K562 (cell line): ENCODE measurements at regions not wholly inside any gene's neighbourhood (a gene's known extent, or its start where the extent isn't known, plus 50 kb on each side); places are given as distances from the start of the nearest gene placed in this dataset.

ENCODE experiments used
- ATAC-seq: fragments of 200-7000 bp; cut with Tn5 transposase; 3 replicates; pipeline ENCODE4 v1.9.1; 2020; ENCODE audit warnings: moderate library complexity
- BruUV-seq: library from RNA; stranded (reverse); fragments of 400-500 nt; replicated peaks from 2 replicates; lab custom pipeline; 2021; lab: Mats Ljungman, UMichigan
- CTCF ChIA-PET: fragments of 300-600 bp; formaldehyde crosslinking; extraction: SDS; loops from one replicate; lab custom pipeline; 2021; ENCODE audit warnings: low intra/inter-chr PET ratio; lab: Yijun Ruan, JAX
- POLR2A ChIA-PET: fragments of 300-600, 350-650 bp; sonication (Branson Sonifier 250); formaldehyde crosslinking; extraction: SDS; loops from one replicate; lab custom pipeline; 2021; ENCODE audit warnings: antibody characterized with exemption, inconsistent platforms; lab: Yijun Ruan, JAX
- DNase-seq, 4 experiments: peaks; one replicate each; pipeline versions ENCODE4 v3.0.0 to v3.0.0-alpha.2; 2011 to 2018; ENCODE audit warnings: low spot score in 3 of 4, mixed read lengths in 3 of 4; ENCODE audit errors: extremely low read depth in 1 of 4
- FAIRE-seq: peaks from 2 replicates; lab custom pipeline; 2011; peaks lifted over from hg19 to GRCh38; lab: Jason Lieb, UNC
- H2AFZ ChIP-seq: 2 replicates; pipeline ENCODE4 v1.6.0; 2011; ENCODE audit warnings: low read depth, low read length, control low read depth, inconsistent platforms
- H3K27ac ChIP-seq: fragments of 200-600 bp; 3 replicates; pipeline ENCODE4 v1.8.0; 2011; ENCODE audit warnings: low read depth, mild to moderate bottlenecking, control low read depth, inconsistent platforms, low read length, moderate library complexity, mixed read lengths; ENCODE audit errors: extremely low read depth
- H3K27me3 ChIP-seq, 2 experiments: fragments of 300-600 bp in 1 of 2; 2 replicates in 1 of 2; 3 replicates in 1 of 2; pipeline versions ENCODE4 v1.6.0 to v1.8.0; 2011; ENCODE audit warnings: inconsistent platforms in 2 of 2, low read length in 2 of 2, mild to moderate bottlenecking in 1 of 2, mixed read lengths in 1 of 2, moderate library complexity in 1 of 2; ENCODE audit not compliant: control insufficient read depth in 2 of 2, insufficient read depth in 2 of 2
- H3K36me3 ChIP-seq: fragments of 300-600 bp; 3 replicates; pipeline ENCODE4 v1.8.0; 2011; ENCODE audit warnings: mild to moderate bottlenecking, low read length, inconsistent platforms; ENCODE audit not compliant: control insufficient read depth, insufficient read depth
- H3K4me1 ChIP-seq, 2 experiments: fragments of 200-600 bp in 1 of 2; replicated peaks in 1 of 2; 2 replicates in 1 of 2; 3 replicates in 1 of 2; pipeline versions ENCODE4 v1.5.1 to v1.8.0; 2011; ENCODE audit warnings: inconsistent platforms in 2 of 2, low read length in 2 of 2, mild to moderate bottlenecking in 1 of 2, mixed read lengths in 1 of 2, moderate library complexity in 1 of 2; ENCODE audit not compliant: control insufficient read depth in 2 of 2, insufficient read depth in 2 of 2
- H3K4me2 ChIP-seq: 2 replicates; pipeline ENCODE4 v1.6.1; 2011; ENCODE audit warnings: low read length, control low read depth, inconsistent platforms, mixed read lengths; ENCODE audit not compliant: insufficient read depth
- H3K4me3 ChIP-seq: fragments of 200-600 bp; sonication (generic), shearing (Covaris generic); 2 replicates; pipeline ENCODE4 v1.5.1; 2016; ENCODE audit warnings: control low read depth, inconsistent platforms
- H3K79me2 ChIP-seq: fragments of 200-600 bp; 3 replicates; pipeline ENCODE4 v1.8.0; 2011; ENCODE audit warnings: low read length, inconsistent platforms; ENCODE audit not compliant: control insufficient read depth, insufficient read depth
- H3K9ac ChIP-seq, 2 experiments: 2 replicates each; pipeline versions ENCODE4 v1.6.0 to v1.6.1; 2011; ENCODE audit warnings: low read depth in 2 of 2, low read length in 2 of 2, control low read depth in 1 of 2, inconsistent platforms in 1 of 2, mild to moderate bottlenecking in 1 of 2, mixed read lengths in 1 of 2; ENCODE audit not compliant: insufficient read depth in 1 of 2
- H3K9me1 ChIP-seq: one replicate; pipeline ENCODE4 v1.6.0; 2011; ENCODE audit warnings: inconsistent platforms, mild to moderate bottlenecking, low read length, moderate library complexity; ENCODE audit not compliant: control insufficient read depth, insufficient read depth
- H3K9me3 ChIP-seq: replicated peaks from 2 replicates; pipeline ENCODE4 v1.5.1; 2011; ENCODE audit warnings: low read depth, low read length, inconsistent platforms; ENCODE audit not compliant: control insufficient read depth, insufficient read depth
- H4K20me1 ChIP-seq: replicated peaks from 2 replicates; pipeline ENCODE4 v1.6.1; 2011; ENCODE audit warnings: low read length, inconsistent platforms, mixed read lengths; ENCODE audit not compliant: control insufficient read depth, insufficient read depth
- CBX3 ChIP-seq, 2 experiments: IDR thresholded peaks; 1 replicate in 1 of 2; 2 replicates in 1 of 2; pipeline ENCODE4 v1.6.1; 2012; ENCODE audit warnings: inconsistent platforms in 2 of 2, low read length in 2 of 2, borderline replicate concordance in 1 of 2, control low read depth in 1 of 2
- CREM ChIP-seq: IDR thresholded peaks from 2 replicates; pipeline ENCODE4 v1.6.1; 2014; ENCODE audit warnings: antibody characterized with exemption, low read depth
- ETV1 ChIP-seq: fragments of 450-650 bp; conservative IDR thresholded peaks from 2 replicates; pipeline ENCODE4 v1.6.1; 2016; ENCODE audit warnings: missing genetic modification characterization, control low read depth, low read depth, missing compliant biosample characterization
- FOSL1 ChIP-seq: fragments of 200-800 bp; sonication (Bioruptor generic); conservative IDR thresholded peaks from 2 replicates; pipeline ENCODE4 v1.6.1; 2016; ENCODE audit warnings: missing genetic modification characterization, missing compliant biosample characterization
- JUND ChIP-seq, 2 experiments: IDR thresholded peaks; 2 replicates in 1 of 2; 3 replicates in 1 of 2; pipeline ENCODE4 v1.6.1; 2011; ENCODE audit warnings: borderline replicate concordance in 2 of 2, low read depth in 2 of 2, low read length in 2 of 2, improper control_type of control experiment in 1 of 2, missing biosample characterization in 1 of 2, missing genetic modification characterization in 1 of 2, missing genetic modification reagents in 1 of 2
- MAZ ChIP-seq, 2 experiments: fragments of 450-650 bp in 1 of 2; sonication (generic) in 1 of 2; formaldehyde crosslinking; IDR thresholded peaks in 1 of 2; conservative IDR thresholded peaks in 1 of 2; 2 replicates each; pipeline versions ENCODE4 v1.4.0 to v1.5.0; 2020; ENCODE audit warnings: mild to moderate bottlenecking in 1 of 2, missing genetic modification reagents in 1 of 2
- MEIS2 ChIP-seq: fragments of 450-650 bp; IDR thresholded peaks from 2 replicates; pipeline ENCODE4 v1.6.1; 2014; ENCODE audit warnings: mild to moderate bottlenecking; ENCODE audit not compliant: partially characterized antibody
- MIER1 ChIP-seq: fragments of 450-650 bp; IDR thresholded peaks from 2 replicates; pipeline ENCODE4 v1.6.1; 2016; ENCODE audit warnings: antibody characterized with exemption, mild to moderate bottlenecking, low read depth
- NCOA1 ChIP-seq: fragments of 450-650 bp; IDR thresholded peaks from 2 replicates; pipeline ENCODE4 v1.6.1; 2016; ENCODE audit warnings: low read depth
- VEZF1 ChIP-seq: fragments of 200-800 bp; sonication (Bioruptor generic); IDR thresholded peaks from 2 replicates; pipeline ENCODE4 v1.6.1; 2017; ENCODE audit warnings: missing genetic modification characterization, missing compliant biosample characterization
- ZNF224 ChIP-seq: sonication (generic); formaldehyde crosslinking; IDR thresholded peaks from 2 replicates; pipeline ENCODE4 v1.8.0; 2022; ENCODE audit warnings: mild to moderate bottlenecking, missing genetic modification reagents
- ZNF263 ChIP-seq: sonication (generic); formaldehyde crosslinking; IDR thresholded peaks from 2 replicates; pipeline ENCODE4 v1.8.0; 2022; ENCODE audit warnings: mild to moderate bottlenecking, missing genetic modification reagents, borderline replicate concordance
- ZNF589 ChIP-seq: fragments of 200-800 bp; sonication (Bioruptor generic); IDR thresholded peaks from 2 replicates; pipeline ENCODE4 v1.6.1; 2016; ENCODE audit warnings: low read depth, missing genetic modification characterization, missing compliant biosample characterization
- WGBS: fragments of 100-300 bp; shearing (Covaris generic); methylation state at CpG from one replicate; pipeline ENCODE4 v1.1.6; 2016; ENCODE audit warnings: low coverage, mixed read lengths; ENCODE audit not compliant: insufficient coverage; ENCODE audit errors: missing lambda C conversion rate; 5-methylcytosine and 5-hydroxymethylcytosine counted together
- in situ Hi-C: fragments of 300-500 bp; cut with MboI; formaldehyde crosslinking; loops from 4 replicates; pipeline ENCODE4 v1.15.0; 2018; ENCODE audit warnings: inconsistent platforms, mixed read lengths
- intact Hi-C: fragments of 100-400 bp; cut with micrococcal nuclease; formaldehyde crosslinking; loops from 2 replicates; pipeline ENCODE4 v1.14.2; 2022
- TF ChIP-seq, protein P1 (sequence below): fragments of 450-650 bp; IDR thresholded peaks from 2 replicates; pipeline ENCODE4 v1.6.1; 2016
- TF ChIP-seq, protein P2 (sequence below), 2 experiments: IDR thresholded peaks; 2 replicates each; pipeline ENCODE4 v1.6.1; 2012; ENCODE audit warnings: improper control_type of control experiment in 2 of 2, low read depth in 2 of 2, low read length in 2 of 2, borderline replicate concordance in 1 of 2

DNA sequence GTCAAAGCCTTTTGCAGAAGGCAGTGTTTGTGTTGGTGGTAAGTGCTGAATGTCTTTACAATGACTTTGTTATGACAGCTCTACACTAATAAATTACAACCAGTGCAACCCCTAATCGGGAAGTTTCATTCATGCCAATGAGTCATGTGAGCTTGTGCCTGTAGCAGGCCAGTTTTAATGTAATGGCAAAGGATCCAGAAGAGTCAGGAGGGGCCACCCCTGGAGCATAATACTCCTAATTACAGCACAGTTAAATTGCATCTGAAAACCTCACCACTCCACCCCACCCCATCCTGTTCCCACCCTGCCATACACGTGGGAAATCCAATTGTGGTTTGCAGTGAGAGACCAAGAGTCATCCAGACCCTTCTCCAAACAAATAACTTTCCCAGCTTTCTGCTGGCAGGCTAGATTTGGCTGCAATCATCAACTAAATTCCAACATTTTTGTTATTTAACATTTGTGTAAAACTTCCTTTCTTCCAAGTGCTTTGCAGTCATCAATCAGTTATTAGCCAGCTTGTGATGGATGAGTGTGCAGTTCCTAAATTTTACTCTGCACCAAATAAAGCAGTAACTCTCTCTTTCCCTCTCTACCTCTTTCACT lies 277.3 kb upstream of the FAT3 start:
- in situ Hi-C loops: no loop called here
- ATAC-seq: no peak
- TF ChIP-seq MIER1 (no peak), ETV1 (tag) (no peak), ZNF589 (CRISPR knock-in tag) (0 out of 2 replicates have a peak, but pooled peaks have one; percentile 6), FOSL1 (tag) (peak; percentile 62), ZNF263 (CRISPR knock-in tag) (no peak), CBX3 (IDR thresholded peaks at IDR 0.05; ENCODE audit: borderline replicate concordance in 1 of 2, low read length in 2 of 2) (no peak), VEZF1 (peak; percentile 59), ZNF224 (no peak), MEIS2 (peak; percentile 76), JUND (IDR thresholded peaks at IDR 0.05; ENCODE audit: borderline replicate concordance, low read depth, low read length) (peak; percentile 28; the same call in 1 of the 2 replicates), JUND (tag; IDR thresholded peaks at IDR 0.05; ENCODE audit: borderline replicate concordance, low read depth, low read length) (no peak), MAZ (CRISPR knock-in tag; conservative IDR thresholded peaks at IDR 0.05 in 1 of 2, IDR thresholded peaks at IDR 0.05 in 1 of 2) (no peak), NCOA1 (no peak), CREM (no peak)
- TF ChIP-seq, protein P1, sequence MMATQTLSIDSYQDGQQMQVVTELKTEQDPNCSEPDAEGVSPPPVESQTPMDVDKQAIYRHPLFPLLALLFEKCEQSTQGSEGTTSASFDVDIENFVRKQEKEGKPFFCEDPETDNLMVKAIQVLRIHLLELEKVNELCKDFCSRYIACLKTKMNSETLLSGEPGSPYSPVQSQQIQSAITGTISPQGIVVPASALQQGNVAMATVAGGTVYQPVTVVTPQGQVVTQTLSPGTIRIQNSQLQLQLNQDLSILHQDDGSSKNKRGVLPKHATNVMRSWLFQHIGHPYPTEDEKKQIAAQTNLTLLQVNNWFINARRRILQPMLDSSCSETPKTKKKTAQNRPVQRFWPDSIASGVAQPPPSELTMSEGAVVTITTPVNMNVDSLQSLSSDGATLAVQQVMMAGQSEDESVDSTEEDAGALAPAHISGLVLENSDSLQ: peak; percentile 43; the same call in 1 of the 2 replicates
- TF ChIP-seq, protein P2, sequence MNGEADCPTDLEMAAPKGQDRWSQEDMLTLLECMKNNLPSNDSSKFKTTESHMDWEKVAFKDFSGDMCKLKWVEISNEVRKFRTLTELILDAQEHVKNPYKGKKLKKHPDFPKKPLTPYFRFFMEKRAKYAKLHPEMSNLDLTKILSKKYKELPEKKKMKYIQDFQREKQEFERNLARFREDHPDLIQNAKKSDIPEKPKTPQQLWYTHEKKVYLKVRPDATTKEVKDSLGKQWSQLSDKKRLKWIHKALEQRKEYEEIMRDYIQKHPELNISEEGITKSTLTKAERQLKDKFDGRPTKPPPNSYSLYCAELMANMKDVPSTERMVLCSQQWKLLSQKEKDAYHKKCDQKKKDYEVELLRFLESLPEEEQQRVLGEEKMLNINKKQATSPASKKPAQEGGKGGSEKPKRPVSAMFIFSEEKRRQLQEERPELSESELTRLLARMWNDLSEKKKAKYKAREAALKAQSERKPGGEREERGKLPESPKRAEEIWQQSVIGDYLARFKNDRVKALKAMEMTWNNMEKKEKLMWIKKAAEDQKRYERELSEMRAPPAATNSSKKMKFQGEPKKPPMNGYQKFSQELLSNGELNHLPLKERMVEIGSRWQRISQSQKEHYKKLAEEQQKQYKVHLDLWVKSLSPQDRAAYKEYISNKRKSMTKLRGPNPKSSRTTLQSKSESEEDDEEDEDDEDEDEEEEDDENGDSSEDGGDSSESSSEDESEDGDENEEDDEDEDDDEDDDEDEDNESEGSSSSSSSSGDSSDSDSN (IDR thresholded peaks at IDR 0.05; ENCODE audit: borderline replicate concordance in 1 of 2, low read depth in 2 of 2, low read length in 2 of 2): no peak

More for the DNA sequence above, 277.3 kb upstream of the FAT3 start:
- H3K9me1 ChIP-seq: no peaks in the 10 kb centered on the region
- no peaks in the 10 kb centered on the region for H4K20me1 ChIP-seq
- H3K9ac ChIP-seq: no peak overlapping the region
- H3K27ac ChIP-seq: no peak overlapping the region
- H3K79me2 ChIP-seq: no peaks in the 10 kb centered on the region
- H3K4me2 ChIP-seq: no peak overlapping the region
- no TSS peak for BruUV-seq
- DNase-seq: peak in 1 of 4 experiments; percentile 1
- no peaks in the 10 kb centered on the region for H3K36me3 ChIP-seq
- WGBS: 0% methylated on average over 2 of the region's 2 CpGs
- H2AFZ ChIP-seq: no peak overlapping the region
- intact Hi-C loops: no loop called here
- CTCF ChIA-PET: no interaction called here
- no peaks in the 10 kb centered on the region for H3K9me3 ChIP-seq
- H3K4me3 ChIP-seq: no peak overlapping the region
- no peaks in the 10 kb centered on the region; a peak in 1 of 5 replicates for H3K4me1 ChIP-seq
- no peaks in the 10 kb centered on the region for H3K27me3 ChIP-seq
- FAIRE-seq: no peak
- POLR2A ChIA-PET: interaction anchor here (1.8 kb wide), 1 partner anchor 10 kb away, joined by 6 read pairs; no protein-coding TSS in a partner anchor
